GM08714 (cell line): ENCODE measurements at regions not wholly inside any gene's neighbourhood (a gene's known extent, or its start where the extent isn't known, plus 50 kb on each side); places are given as distances from the start of the nearest gene placed in this dataset.
A peak's percentile ranks its signal among the peaks of the same experiment; 100 is the strongest.
"Not testable (repeated sequence)": the region's sequence is repeated elsewhere in the genome, so short reads cannot be mapped to it uniquely, and the experiment has no call there.

Experiments
- H3K4me3 ChIP-seq: fragments of 200-500 bp; sonication (Bioruptor generic); 2 replicates; pipeline ENCODE4 v1.5.1; 2014; ENCODE audit warnings: mild to moderate bottlenecking, low read length, inconsistent platforms
- ZNF274 ChIP-seq: IDR thresholded peaks from 2 replicates; pipeline ENCODE4 v1.6.1; 2012; ENCODE audit warnings: mild to moderate bottlenecking, low read depth, low read length

DNA sequence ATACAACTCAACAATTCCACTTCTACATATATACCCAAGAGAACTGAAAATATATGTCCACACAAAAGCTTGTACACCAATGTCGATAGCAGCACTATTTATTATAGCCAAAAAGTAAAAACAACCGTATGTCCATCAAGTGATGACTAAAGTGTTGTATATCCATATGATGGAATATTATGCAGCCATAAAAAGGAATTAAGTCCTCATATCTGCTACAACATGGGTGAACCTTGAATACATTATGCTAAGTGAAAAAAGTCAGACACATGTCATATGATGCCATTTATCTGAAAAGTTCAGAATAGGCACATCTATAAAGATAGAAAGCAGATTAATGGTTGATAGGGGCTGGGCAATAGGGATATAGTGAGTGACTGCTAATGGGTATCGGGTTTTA lies 204.5 kb downstream of the KCNRG start:
- TF ChIP-seq ZNF274, result no peak
- no peak overlapping the region for H3K4me3 ChIP-seq

DNA sequence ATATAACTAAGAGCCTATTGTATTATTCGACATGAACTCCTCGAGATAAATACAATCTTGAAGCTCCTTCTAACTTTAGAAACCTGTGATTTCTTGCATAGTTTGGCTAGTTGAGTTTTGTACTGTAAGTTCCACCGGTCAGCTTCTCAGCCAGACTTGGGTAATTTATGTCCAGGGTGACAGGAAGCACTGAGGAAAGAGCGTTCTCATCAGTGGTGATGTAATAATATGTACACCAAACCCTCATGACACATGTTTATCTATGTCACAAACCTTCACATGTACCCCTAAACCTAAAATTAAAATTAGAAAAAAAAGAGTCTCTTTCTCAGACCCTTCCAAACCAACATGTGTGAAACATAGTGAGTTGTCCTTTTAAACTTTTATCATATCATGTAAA lies 205.7 kb downstream of the KCNRG start:
- H3K4me3 ChIP-seq, result no peak overlapping the region
- no peak for TF ChIP-seq ZNF274

DNA sequence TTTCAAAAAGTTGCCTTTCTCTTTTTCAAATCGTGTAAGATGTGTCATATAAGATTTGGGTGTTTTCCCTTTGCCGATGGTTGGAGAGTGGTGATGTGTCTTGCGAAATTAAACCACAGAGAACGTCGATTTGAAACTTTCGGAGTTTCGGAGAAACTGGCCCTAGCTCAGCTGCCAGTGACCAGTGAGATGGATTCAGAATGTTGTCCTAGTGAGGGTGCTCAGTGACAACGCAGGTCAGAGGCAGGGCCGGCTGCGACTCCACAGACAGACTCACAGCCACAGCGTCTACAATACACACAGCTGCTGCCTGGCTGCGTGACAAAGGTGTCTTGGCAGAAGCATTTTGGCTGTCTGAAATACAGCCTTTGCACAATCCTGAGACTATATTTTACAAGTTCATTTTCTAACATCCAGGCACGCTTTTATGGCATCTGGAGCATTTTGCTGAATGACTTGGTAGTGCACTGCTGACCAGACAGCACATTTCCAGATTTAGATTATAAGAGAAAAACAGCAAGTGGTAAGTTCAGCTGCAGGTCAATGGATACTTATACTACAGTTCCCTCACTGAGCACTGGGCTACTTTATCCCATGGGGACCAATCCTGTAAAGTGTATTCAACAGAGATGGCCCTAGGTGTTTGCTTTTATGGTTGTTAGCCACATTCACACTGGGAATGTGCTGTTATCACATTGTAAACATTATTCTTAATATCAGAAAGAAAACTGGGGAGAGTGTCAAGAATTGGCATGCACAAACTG lies 207.5 kb downstream of the KCNRG start:
- no peak overlapping the region for H3K4me3 ChIP-seq
- TF ChIP-seq ZNF274, result no peak

DNA sequence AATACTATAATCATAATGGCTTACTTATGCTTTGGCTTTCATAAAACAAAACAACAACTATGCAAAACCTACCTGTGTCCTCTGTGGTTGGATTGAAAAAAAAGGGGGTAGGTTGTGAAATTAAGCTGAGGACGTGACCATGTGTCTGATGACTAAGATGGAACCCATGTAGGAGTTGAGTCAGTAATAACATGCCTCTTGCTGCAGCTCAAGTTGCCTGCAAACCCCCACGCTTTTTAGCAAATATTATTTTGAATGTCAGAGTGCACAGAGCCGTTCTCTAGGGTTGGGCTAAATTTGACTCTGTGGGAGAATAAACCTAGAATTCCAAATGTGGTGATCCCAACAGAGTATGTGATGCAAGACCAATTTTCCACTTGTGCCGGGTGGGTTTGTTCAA lies 209.3 kb downstream of the KCNRG start:
- no peak overlapping the region for H3K4me3 ChIP-seq
- TF ChIP-seq ZNF274, result no peak

DNA sequence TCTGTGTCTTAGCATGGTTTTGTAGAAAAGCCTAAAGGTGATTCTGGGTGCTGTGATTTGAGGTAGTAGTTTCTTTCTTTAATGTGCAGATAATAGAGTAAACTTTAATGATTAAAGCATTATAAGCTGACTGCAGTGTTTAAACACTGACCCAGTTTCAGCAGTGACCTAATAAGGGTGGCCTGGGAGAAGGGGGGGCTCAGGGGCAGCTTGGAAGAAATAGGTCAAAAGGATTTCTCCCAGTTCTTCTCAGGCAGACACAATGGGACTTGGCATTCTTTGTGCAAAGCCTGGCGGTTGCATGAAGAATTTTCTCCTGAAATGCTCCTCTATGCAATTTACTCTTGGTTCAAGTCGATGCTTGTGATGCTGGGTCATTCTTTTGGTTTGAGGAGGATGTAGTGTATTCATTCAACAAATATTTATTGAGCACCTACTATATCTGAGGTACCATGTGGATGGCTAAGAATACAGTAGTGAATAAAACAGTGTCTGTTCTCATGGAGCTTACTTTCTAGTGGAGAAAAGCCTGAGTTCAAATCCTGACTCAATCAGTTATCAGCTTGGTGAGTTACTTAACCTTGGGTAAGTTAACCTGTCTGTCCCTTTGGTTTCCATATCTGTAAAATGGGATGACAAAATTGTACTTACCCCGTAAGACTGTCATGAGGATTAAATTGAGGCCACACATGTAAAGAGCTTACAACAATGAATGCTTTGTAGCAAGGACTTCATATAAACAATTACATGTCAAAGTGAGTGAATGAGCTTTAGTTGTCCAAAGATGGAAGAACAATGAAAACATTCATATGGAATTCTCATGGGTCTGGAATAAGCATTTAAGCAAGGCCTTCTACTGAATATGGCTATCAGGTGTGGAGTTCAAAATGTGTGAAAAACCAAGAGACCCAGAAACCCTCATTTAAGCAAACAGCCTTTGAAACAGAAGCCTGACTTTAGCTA lies 210.2 kb downstream of the KCNRG start:
- no peak for TF ChIP-seq ZNF274
- H3K4me3 ChIP-seq, result no peak overlapping the region

DNA sequence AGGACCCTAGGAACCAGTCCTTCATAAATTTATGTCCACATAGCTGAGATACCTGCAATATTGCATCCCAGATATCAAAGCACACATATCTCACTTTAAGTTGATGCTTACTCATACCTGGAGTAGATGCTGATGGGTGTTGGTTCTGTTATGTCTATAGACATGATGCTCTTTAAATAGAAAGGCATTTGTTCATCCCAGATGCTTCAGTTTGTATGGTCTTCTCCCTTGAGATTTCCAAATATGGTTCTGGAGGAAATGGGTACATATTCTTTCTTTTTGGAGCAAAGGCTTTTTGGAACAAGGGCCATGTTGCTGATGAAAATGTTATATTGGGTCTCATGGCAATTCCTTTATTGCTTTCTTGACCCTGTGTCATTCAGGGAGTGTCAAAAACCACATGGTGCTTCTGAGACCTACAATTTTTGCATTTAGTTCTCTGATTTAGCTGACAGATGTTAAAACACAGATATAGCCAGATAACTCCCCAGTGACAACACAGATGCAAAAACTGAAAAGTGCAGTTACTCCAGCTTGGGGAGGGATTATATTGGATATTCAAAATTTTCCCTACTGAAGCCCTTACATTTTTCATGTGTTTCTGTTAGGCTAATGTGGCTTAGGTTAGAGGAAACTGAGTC lies 211.4 kb downstream of the KCNRG start:
- TF ChIP-seq ZNF274, result no peak
- H3K4me3 ChIP-seq, result no peak overlapping the region

DNA sequence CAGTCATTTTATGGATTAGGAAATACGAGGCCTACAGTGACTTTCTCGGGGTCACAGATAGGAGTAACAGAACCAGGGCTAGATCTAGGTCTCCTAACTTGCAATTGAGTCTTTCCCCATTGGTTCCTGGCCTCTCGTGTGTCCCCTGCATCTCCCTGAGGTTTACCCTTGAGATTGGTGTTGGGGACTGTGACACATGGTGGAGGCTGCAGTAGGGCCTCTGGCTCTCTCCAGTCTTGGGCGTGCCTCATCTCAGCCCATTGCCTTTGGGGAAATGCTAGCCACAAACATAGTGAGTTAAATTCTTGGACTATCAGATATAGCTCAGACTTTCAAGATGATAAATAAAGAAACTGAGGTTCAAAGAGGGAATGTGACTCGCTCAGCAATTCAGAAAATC lies 212.1 kb downstream of the KCNRG start:
- no peak for TF ChIP-seq ZNF274
- H3K4me3 ChIP-seq, result no peak overlapping the region

DNA sequence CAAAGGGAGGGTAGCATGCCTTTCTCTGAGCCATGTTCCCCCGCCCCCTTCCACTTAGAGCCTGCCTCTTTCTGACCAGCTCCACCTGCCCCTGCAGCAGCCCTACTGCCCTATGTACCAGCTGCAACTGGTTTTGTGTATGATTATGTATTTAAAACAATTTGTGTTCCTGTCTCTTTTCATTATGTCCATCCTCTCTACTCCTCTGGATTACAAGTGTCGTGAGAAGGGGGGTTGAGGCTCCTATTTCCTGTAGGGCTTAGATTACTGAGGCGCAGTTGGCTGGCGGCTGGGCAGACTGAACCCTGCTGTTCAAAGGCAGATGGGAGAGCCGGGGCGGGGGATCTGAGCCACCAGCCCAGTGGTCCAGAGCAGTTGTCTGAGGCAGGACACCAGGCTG lies 213.3 kb downstream of the KCNRG start:
- no peak overlapping the region for H3K4me3 ChIP-seq
- no peak for TF ChIP-seq ZNF274

DNA sequence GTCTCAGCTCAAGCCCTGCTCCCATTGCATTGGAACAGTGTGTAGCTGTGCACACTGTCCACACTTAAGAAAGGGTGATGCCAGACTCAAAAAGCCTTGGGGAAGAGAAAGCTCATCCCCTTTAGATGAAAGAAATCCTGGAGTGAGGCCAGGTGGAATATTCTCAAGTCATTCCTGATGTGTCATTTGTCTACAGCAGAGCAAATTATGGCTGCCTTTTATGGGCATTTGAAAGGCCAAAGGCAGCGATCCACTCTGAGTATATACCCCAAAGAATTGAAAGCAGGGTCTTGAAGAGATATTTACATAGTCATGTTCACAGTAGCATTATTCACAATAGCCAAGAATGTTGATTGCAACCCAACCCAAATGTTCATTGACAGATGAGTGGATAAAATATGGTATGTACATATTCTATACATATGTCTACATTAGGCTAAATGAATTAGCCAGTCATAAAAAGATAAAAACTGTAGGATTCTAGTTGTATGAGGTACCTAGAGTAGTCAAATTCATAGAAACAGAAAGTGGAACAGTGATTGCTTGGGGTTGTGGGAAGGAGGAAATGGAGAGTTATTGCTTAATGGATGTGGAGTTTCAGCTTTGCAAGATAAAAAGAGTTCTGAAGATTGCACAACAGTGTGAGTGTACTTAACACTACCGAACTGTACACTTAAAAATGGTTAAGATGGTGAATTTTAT lies 214.9 kb downstream of the KCNRG start:
- H3K4me3 ChIP-seq, result no peak overlapping the region
- no peak for TF ChIP-seq ZNF274

DNA sequence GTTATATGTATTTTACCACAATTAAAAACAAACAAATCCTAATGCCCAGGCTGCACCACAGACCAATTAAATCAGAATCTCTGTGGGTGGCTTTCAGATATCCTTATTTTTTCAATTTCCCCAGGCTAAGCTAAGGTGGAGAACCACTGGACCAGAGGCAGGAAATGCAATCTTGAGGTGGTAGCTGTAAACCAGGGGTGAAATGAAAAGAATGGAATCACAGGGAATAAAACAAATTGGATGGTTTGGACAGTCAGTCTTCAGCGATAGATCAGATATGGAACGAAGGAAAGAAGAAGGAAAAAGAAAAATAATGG lies 215.4 kb downstream of the KCNRG start:
- no peak for TF ChIP-seq ZNF274
- H3K4me3 ChIP-seq, result no peak overlapping the region

DNA sequence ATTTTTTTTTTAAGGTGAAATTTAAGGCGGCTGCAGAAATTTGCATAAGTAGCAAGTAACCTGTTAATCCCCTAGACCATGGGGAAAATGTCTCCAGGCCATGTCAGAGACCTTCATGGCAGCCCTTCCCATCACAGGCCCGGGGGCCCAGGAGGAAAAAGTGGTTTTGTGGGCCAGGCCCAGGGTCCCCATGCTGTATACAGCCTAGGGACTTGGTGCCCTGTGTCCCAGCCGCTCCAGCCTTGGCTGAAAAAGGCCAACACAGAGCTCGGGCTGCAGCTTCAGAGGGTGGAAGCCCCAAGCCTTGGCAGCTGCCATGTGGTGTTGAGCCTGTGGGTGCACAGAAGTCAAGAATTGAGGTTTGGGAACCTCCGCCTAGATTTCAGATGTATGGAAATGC lies 218.3 kb downstream of the KCNRG start:
- H3K4me3 ChIP-seq, result not testable (repeated sequence)

DNA sequence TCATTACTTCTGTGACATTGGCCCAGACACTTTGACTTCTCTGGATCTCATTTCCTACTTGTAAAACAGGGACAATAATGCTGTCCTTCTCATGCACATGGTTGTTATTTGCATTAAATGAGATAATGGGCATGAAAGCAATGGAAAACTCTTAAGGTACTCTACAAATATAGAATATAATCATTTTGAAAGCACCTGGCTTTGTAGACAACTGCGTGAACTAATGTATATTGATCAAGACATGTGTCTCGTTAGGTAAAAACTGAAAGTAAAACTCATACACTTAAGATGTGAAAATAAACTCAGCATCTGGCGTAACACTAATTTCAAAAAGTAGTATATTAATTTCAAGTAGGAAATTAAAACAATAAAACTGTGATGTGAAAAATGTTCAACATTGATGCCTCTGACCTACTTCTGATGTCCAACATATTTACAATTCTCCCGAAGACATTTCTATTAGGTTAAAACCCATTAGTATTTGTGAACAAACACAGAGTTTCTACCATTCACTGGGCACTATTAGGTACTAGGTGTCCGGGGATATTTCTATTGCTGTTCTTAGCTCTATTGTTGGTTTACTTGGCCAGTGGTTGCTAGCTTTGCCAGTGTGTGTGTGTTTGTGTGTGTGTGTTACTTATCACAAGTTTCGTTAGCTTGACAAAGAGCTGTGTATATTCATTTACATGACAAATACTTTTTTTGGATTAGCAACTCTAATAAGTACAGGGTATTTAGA lies 220.5 kb downstream of the KCNRG start:
- TF ChIP-seq ZNF274, result no peak
- no peak overlapping the region for H3K4me3 ChIP-seq

DNA sequence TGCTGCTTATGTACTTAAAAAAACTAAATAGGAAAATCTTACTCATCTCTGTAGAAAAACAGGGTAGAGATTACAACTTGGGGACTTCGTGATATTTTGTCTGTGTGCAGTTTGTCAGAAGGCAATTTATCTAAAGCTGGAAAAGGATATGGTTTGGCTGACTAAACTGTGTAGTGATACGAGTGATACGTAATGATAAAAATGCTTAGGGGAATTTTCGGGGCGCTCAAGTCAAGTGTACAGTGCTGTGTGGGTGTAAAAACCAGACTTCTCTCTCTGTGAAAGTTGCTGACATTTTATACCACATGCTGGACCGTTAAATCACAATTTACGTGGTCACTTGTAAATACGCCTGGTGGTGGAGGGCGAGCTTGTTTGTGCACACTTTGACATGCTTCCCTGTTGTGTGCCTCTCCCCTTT lies 221.7 kb downstream of the KCNRG start:
- H3K4me3 ChIP-seq, result peak overlapping the region; percentile 43; the same call in 1 of the 2 replicates
- no peak for TF ChIP-seq ZNF274
